Gastroesophageal sphincter (tissue), 4 donors: ENCODE measurements at regions not wholly inside any gene's neighbourhood (a gene's known extent, or its start where the extent isn't known, plus 50 kb on each side); places are given as distances from the start of the nearest gene placed in this dataset.

Experiments used
- ATAC-seq: fragments of 150-250 bp; one replicate; pipeline ENCODE4 v1.9.1; 2016; ENCODE audit warnings: mild to moderate bottlenecking, moderate library complexity
- H3K27ac ChIP-seq, 4 donors: fragments of 200-600 bp; sonication (generic) in 3 of 4; 1 replicate in 3 of 4; 2 replicates in 1 of 4; pipeline ENCODE4 v1.5.1; 2016 to 2019
- H3K27me3 ChIP-seq: fragments of 200-600 bp; sonication (generic); one replicate; pipeline ENCODE4 v1.5.1; 2019
- H3K36me3 ChIP-seq, 2 donors: fragments of 200-600 bp; sonication (generic); one replicate each; pipeline ENCODE4 v1.5.1; 2019; ENCODE audit warnings: control low read depth in 1 of 2
- H3K4me1 ChIP-seq, 3 donors: fragments of 200-600 bp; sonication (generic); 1 replicate in 2 of 3; 2 replicates in 1 of 3; pipeline ENCODE4 v1.5.1; 2016 to 2019; ENCODE audit warnings: control low read depth in 2 of 3
- H3K4me3 ChIP-seq, 2 donors: fragments of 200-600 bp; sonication (generic); one replicate each; pipeline ENCODE4 v1.5.1; 2019; ENCODE audit warnings: mild to moderate bottlenecking in 1 of 2, moderate library complexity in 1 of 2
- H3K9me3 ChIP-seq, 3 donors: fragments of 200-600 bp; sonication (generic); one replicate each; pipeline ENCODE4 v1.5.1; 2017 to 2019; ENCODE audit warnings: control low read depth in 2 of 3
- CTCF ChIP-seq, 4 experiments: fragments of 200-600 bp in 2 of 4; fragments of 450-650 bp in 2 of 4; sonication (generic) in 1 of 4; IDR thresholded peaks; one replicate each; pipeline ENCODE4 v1.5.1; 2017 to 2019; ENCODE audit warnings: antibody characterized with exemption in 4 of 4, mild to moderate bottlenecking in 2 of 4, moderate library complexity in 2 of 4
- EP300 ChIP-seq: sonication (generic); formaldehyde crosslinking; IDR thresholded peaks from one replicate; pipeline ENCODE4 v1.6.1; 2017; ENCODE audit warnings: antibody characterized with exemption, mild to moderate bottlenecking
- POLR2A ChIP-seq, 2 donors: fragments of 450-650 bp; IDR thresholded peaks; one replicate each; pipeline ENCODE4 v1.6.1; 2017; ENCODE audit warnings: antibody characterized with exemption in 2 of 2, mild to moderate bottlenecking in 2 of 2, moderate library complexity in 1 of 2
- POLR2AphosphoS5 ChIP-seq: sonication (generic); formaldehyde crosslinking; IDR thresholded peaks from one replicate; pipeline ENCODE4 v1.6.1; 2017; ENCODE audit warnings: antibody characterized with exemption
- WGBS, 2 donors: methylation state at CpG; one replicate each; pipeline ENCODE4 v1.1.5; 2018; ENCODE audit warnings: low coverage in 1 of 2; 5-methylcytosine and 5-hydroxymethylcytosine counted together

GRCh38 chr15:93477188-93477587 lies 388.2 kb upstream of the RGMA start:
- 47 to 69% methylated on average over 3 of the region's 4 CpGs for WGBS, 2 donors
- H3K4me1 ChIP-seq: peaks cover 0 to 7% (median 0%) of the 10 kb centered on the region in 3 donors
- H3K27ac ChIP-seq: no peak overlapping the region
- no peak for ATAC-seq
- no peaks in the 10 kb centered on the region for H3K36me3 ChIP-seq
- no peak overlapping the region for H3K4me3 ChIP-seq
- H3K27me3 ChIP-seq: no peaks in the 10 kb centered on the region
- TF ChIP-seq POLR2A (IDR thresholded peaks at IDR 0.05) (no peak), CTCF (IDR thresholded peaks at IDR 0.05) (no peak), EP300 (no peak), POLR2AphosphoS5 (no peak)
- no peaks in the 10 kb centered on the region for H3K9me3 ChIP-seq

- WGBS, 2 donors: 86 to 100% methylated on average over 1 to 8 of the region's 8 CpGs
- TF ChIP-seq POLR2AphosphoS5 (no peak), CTCF (IDR thresholded peaks at IDR 0.05) (no peak), EP300 (no peak), POLR2A (IDR thresholded peaks at IDR 0.05) (no peak)
- H3K4me1 ChIP-seq: peaks cover 0 to 7% (median 0%) of the 10 kb centered on the region in 3 donors
- no peak overlapping the region for H3K27ac ChIP-seq
- no peaks in the 10 kb centered on the region for H3K36me3 ChIP-seq
- H3K9me3 ChIP-seq: no peaks in the 10 kb centered on the region
- no peak for ATAC-seq
- H3K4me3 ChIP-seq: no peak overlapping the region
- no peaks in the 10 kb centered on the region for H3K27me3 ChIP-seq
These were observed 387.6 kb upstream of the RGMA start for GRCh38 chr15:93476491-93477177.

- no peaks in the 10 kb centered on the region for H3K27me3 ChIP-seq
- no peak overlapping the region for H3K4me3 ChIP-seq
- WGBS, 2 donors: 83% methylated on average over 1 to 8 of the region's 9 CpGs
- TF ChIP-seq POLR2A (IDR thresholded peaks at IDR 0.05) (no peak), CTCF (IDR thresholded peaks at IDR 0.05) (no peak), EP300 (no peak), POLR2AphosphoS5 (no peak)
- peaks cover 0 to 3% (median 0%) of the 10 kb centered on the region in 3 donors for H3K4me1 ChIP-seq
- no peaks in the 10 kb centered on the region for H3K9me3 ChIP-seq
- no peak overlapping the region for H3K27ac ChIP-seq
- ATAC-seq: no peak
- no peaks in the 10 kb centered on the region for H3K36me3 ChIP-seq
These were observed 385.7 kb upstream of the RGMA start for GRCh38 chr15:93474728-93475127.

- Histone ChIP-seq H3K36me3 (no peaks in the 10 kb centered on the region), H3K4me1 (peaks cover 0 to 3% (median 0%) of the 10 kb centered on the region in 3 donors), H3K27me3 (no peaks in the 10 kb centered on the region), H3K9me3 (no peaks in the 10 kb centered on the region), H3K4me3 (no peak overlapping the region), H3K27ac (no peak overlapping the region)
- TF ChIP-seq CTCF (IDR thresholded peaks at IDR 0.05) (no peak), EP300 (no peak), POLR2A (IDR thresholded peaks at IDR 0.05) (no peak), POLR2AphosphoS5 (no peak)
- no peak for ATAC-seq
- 81 to 92% methylated on average over 8 to 10 of the region's 12 CpGs for WGBS, 2 donors
These were observed 381.0 kb upstream of the RGMA start for GRCh38 chr15:93469994-93470393.

- Histone ChIP-seq H3K4me1 (peaks cover 0 to 3% (median 0%) of the 10 kb centered on the region in 3 donors), H3K27ac (no peak overlapping the region), H3K9me3 (no peaks in the 10 kb centered on the region), H3K4me3 (no peak overlapping the region), H3K36me3 (no peaks in the 10 kb centered on the region), H3K27me3 (no peaks in the 10 kb centered on the region)
- TF ChIP-seq POLR2AphosphoS5 (peak; percentile 34), POLR2A (IDR thresholded peaks at IDR 0.05) (no peak)
- 15 to 29% methylated on average over 1 to 2 of the region's 3 CpGs for WGBS, 2 donors
- peak; percentile 96 for ATAC-seq
These were observed 378.3 kb upstream of the RGMA start for GRCh38 chr15:93467337-93467736.
